ENCODE measurements at regions not wholly inside any gene's neighbourhood (a gene's known extent, or its start where the extent isn't known, plus 50 kb on each side); places are given as distances from the start of the nearest gene placed in this dataset.
"Not testable (repeated sequence)": the region's sequence is repeated elsewhere in the genome, so short reads cannot be mapped to it uniquely, and the experiment has no call there.

DNA sequence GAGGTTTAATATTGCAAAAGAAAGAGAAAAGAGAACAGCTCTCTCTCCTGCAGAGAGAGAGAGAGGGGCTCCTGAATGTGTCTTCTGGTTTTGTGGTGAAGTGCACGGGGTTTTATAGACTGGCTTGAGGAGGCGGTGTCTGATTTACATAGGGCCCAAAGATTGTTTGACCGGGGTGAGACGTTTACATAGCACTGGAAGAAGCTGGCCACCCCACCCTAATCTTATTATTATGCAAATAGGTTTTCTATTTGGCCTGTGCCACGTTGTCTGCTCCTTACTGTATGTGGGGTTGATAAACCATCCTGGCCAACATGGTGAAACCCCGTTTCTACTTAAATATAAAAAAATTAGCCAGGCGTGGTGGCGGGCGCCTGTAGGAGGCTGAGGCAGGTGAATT lies 268.6 kb downstream of the SV2B start:
- DNase-seq (ENCODE audit: extremely low read depth, insufficient read length), result no peak
- H3K36me3 ChIP-seq (ENCODE audit: control insufficient read depth, insufficient read depth, low read length), result no peaks in the 10 kb centered on the region
- no peak overlapping the region for H3K4me3 ChIP-seq (replicated peaks; ENCODE audit: low read depth, low read length)
- no peaks in the 10 kb centered on the region for H3K27me3 ChIP-seq (replicated peaks; ENCODE audit: control insufficient read depth, insufficient read depth, low read length)
- TF ChIP-seq, protein P1, sequence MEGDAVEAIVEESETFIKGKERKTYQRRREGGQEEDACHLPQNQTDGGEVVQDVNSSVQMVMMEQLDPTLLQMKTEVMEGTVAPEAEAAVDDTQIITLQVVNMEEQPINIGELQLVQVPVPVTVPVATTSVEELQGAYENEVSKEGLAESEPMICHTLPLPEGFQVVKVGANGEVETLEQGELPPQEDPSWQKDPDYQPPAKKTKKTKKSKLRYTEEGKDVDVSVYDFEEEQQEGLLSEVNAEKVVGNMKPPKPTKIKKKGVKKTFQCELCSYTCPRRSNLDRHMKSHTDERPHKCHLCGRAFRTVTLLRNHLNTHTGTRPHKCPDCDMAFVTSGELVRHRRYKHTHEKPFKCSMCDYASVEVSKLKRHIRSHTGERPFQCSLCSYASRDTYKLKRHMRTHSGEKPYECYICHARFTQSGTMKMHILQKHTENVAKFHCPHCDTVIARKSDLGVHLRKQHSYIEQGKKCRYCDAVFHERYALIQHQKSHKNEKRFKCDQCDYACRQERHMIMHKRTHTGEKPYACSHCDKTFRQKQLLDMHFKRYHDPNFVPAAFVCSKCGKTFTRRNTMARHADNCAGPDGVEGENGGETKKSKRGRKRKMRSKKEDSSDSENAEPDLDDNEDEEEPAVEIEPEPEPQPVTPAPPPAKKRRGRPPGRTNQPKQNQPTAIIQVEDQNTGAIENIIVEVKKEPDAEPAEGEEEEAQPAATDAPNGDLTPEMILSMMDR (IDR thresholded peaks at IDR 0.05; ENCODE audit: insufficient read depth, low read length, poor library complexity, severe bottlenecking), result no peak

DNA sequence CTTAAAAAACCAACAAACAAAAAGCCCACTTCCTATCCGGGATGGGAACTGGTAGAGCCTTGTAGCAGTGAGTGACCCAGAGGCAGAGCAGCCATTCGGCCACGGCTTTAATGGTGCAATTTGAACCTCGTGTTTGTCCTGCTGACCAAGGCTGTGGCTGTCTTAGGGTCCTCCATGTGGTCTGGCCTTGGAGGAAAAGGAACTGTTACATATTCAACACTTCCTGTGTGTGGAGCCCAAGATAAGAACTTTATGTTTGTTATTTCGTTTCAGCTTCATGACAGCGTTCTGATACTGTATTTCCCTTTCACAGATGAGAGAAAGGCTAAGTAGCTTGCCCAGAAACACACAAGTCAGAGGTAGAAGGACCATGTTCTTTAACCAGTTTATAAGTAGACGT lies 269.8 kb downstream of the SV2B start:
- no peak overlapping the region for H3K4me3 ChIP-seq (replicated peaks; ENCODE audit: low read depth, low read length)
- no peaks in the 10 kb centered on the region for H3K27me3 ChIP-seq (replicated peaks; ENCODE audit: control insufficient read depth, insufficient read depth, low read length)
- TF ChIP-seq, protein P1 (IDR thresholded peaks at IDR 0.05; ENCODE audit: insufficient read depth, low read length, poor library complexity, severe bottlenecking), result no peak
- no peaks in the 10 kb centered on the region for H3K36me3 ChIP-seq (ENCODE audit: control insufficient read depth, insufficient read depth, low read length)
- no peak for DNase-seq (ENCODE audit: extremely low read depth, insufficient read length)

DNA sequence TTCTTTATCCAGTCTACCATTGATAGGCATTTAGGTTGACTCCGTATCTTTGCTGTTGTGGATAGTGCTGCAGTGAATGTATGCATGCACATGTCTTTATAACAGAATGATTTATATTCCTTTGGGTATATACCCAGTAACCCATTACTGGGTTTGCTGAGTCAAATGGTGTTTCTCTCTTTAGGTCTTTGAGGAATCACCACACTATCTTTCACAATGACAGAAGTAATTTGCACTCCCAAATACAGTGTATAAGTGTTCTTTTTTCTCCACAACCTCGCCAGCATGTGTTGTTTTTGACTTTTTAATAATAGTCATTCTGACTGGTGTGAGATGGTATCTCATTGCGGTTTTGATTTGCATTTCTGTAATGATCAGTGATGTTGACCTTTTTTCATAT lies 271.3 kb downstream of the SV2B start:
- not testable (repeated sequence) for H3K4me3 ChIP-seq (replicated peaks; ENCODE audit: low read depth, low read length); H3K36me3 ChIP-seq (ENCODE audit: control insufficient read depth, insufficient read depth, low read length); H3K27me3 ChIP-seq (replicated peaks; ENCODE audit: control insufficient read depth, insufficient read depth, low read length); DNase-seq (ENCODE audit: extremely low read depth, insufficient read length)

DNA sequence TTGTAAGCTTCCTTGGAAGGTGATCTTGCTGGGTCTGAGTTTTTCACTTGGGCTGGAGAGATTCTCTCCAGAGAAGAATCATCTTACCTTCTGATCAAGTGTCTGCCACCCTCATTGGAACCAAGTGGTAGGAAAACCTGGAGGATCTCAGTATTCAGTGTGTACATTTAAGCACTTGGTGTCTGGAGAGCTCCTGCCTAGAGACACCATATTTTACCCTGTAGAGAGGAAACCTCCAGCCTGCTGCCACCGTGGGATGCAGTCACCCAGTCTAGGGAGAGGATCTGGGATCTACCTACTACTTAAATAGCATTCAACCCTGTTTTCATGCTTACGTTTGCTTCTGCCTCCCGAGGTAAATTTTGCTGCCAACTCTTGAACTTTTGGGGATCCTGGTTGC lies 274.3 kb downstream of the SV2B start:
- no peaks in the 10 kb centered on the region; the same call in 1 of the 2 replicates for H3K27me3 ChIP-seq (replicated peaks; ENCODE audit: control insufficient read depth, insufficient read depth, low read length)
- no peaks in the 10 kb centered on the region for H3K36me3 ChIP-seq (ENCODE audit: control insufficient read depth, insufficient read depth, low read length)
- TF ChIP-seq, protein P1 (IDR thresholded peaks at IDR 0.05; ENCODE audit: insufficient read depth, low read length, poor library complexity, severe bottlenecking), result no peak
- no peak overlapping the region for H3K4me3 ChIP-seq (replicated peaks; ENCODE audit: low read depth, low read length)
- no peak for DNase-seq (ENCODE audit: extremely low read depth, insufficient read length)

DNA sequence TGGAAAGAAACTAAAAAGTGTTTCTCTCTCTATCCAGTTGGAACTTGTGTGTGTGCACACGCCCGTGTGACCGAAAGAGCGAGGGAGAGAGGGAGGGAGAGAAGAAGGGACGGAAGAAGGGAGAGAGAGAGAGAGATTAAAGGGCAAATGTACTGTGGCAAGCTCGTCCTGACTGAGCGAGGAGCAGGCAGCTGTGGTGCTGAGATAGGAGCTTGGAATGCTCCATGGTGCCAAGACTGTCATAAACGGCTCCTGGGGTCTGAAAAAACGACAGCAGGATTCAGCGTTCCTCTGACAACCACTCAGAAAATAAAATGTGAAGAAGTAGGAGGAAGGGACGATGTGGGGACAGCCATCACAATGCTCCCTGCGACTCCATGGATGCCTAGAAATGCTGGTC lies 276.0 kb downstream of the SV2B start:
- TF ChIP-seq, protein P1 (IDR thresholded peaks at IDR 0.05; ENCODE audit: insufficient read depth, low read length, poor library complexity, severe bottlenecking), result no peak
- Histone ChIP-seq H3K4me3 (replicated peaks; ENCODE audit: low read depth, low read length) (no peak overlapping the region), H3K27me3 (replicated peaks; ENCODE audit: control insufficient read depth, insufficient read depth, low read length) (no peaks in the 10 kb centered on the region; the same call in 1 of the 2 replicates), H3K36me3 (ENCODE audit: control insufficient read depth, insufficient read depth, low read length) (no peaks in the 10 kb centered on the region)
- no peak for DNase-seq (ENCODE audit: extremely low read depth, insufficient read length)

DNA sequence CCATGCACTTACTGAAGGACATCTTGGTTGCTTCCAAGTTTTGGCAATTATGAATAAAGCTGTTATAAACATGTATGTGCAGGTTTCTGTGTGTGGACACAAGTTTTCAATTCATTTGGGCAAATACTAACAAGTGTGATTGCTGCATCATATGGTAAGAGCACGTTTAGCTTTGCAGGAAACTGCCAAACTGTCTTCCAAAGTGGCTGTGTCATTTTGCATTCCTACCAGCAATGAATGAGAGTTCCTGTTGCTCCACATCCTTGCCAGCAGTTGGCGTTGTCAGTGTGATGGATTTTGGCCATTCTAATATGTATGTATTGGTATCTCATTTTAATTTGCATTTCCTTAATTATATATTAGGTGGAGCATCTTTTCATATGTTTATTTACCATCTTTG lies 280.1 kb downstream of the SV2B start:
- no peak for DNase-seq (ENCODE audit: extremely low read depth, insufficient read length)
- TF ChIP-seq, protein P1 (IDR thresholded peaks at IDR 0.05; ENCODE audit: insufficient read depth, low read length, poor library complexity, severe bottlenecking), result no peak
- Histone ChIP-seq H3K36me3 (ENCODE audit: control insufficient read depth, insufficient read depth, low read length) (no peaks in the 10 kb centered on the region), H3K4me3 (replicated peaks; ENCODE audit: low read depth, low read length) (no peak overlapping the region), H3K27me3 (replicated peaks; ENCODE audit: control insufficient read depth, insufficient read depth, low read length) (no peaks in the 10 kb centered on the region; the same call in 1 of the 2 replicates)

Data from GM06990 (cell line).